Loucy (cell line): ENCODE measurements at regions not wholly inside any gene's neighbourhood (a gene's known extent, or its start where the extent isn't known, plus 50 kb on each side); places are given as distances from the start of the nearest gene placed in this dataset.
A peak's percentile ranks its signal among the peaks of the same experiment; 100 is the strongest.

ENCODE experiments used
- H2AFZ ChIP-seq: fragments of 200-600 bp; sonication (generic); 2 replicates; pipeline ENCODE4 v1.6.0; 2016; ENCODE audit warnings: antibody characterized with exemption, mild to moderate bottlenecking, low read length, moderate library complexity
- H3F3A ChIP-seq: fragments of 200-600 bp; 2 replicates; pipeline ENCODE4 v1.6.0; 2016; ENCODE audit warnings: antibody characterized with exemption, low read depth, mild to moderate bottlenecking
- H3K27me3 ChIP-seq: fragments of 200-600 bp; sonication (generic); 2 replicates; pipeline ENCODE4 v1.6.1; 2014; ENCODE audit warnings: low read length, mild to moderate bottlenecking; ENCODE audit not compliant: insufficient read depth, poor library complexity, severe bottlenecking
- H3K36me3 ChIP-seq: fragments of 200-600 bp; sonication (generic); 2 replicates; pipeline ENCODE4 v1.6.1; 2016; ENCODE audit warnings: low read length; ENCODE audit not compliant: insufficient read depth
- H3K4me1 ChIP-seq: fragments of 200-600 bp; sonication (generic); 2 replicates; pipeline ENCODE4 v1.5.1; 2014; ENCODE audit warnings: low read length, mild to moderate bottlenecking; ENCODE audit not compliant: insufficient read depth, poor library complexity, severe bottlenecking
- H3K4me2 ChIP-seq: fragments of 200-600 bp; sonication (generic); 2 replicates; pipeline ENCODE4 v1.6.0; 2014; ENCODE audit warnings: antibody characterized with exemption, low read length, low read depth, mild to moderate bottlenecking; ENCODE audit not compliant: poor library complexity, severe bottlenecking
- H3K4me3 ChIP-seq: fragments of 200-600 bp; sonication (generic); 2 replicates; pipeline ENCODE4 v1.5.1; 2014; ENCODE audit warnings: low read length, mild to moderate bottlenecking, mixed read lengths; ENCODE audit not compliant: poor library complexity, severe bottlenecking
- H3K79me2 ChIP-seq: fragments of 200-600 bp; sonication (generic); 2 replicates; pipeline ENCODE4 v1.6.1; 2014; ENCODE audit warnings: low read length; ENCODE audit not compliant: insufficient read depth
- H3K9ac ChIP-seq: fragments of 200-600 bp; sonication (generic); 2 replicates; pipeline ENCODE4 v1.6.0; 2014; ENCODE audit warnings: mild to moderate bottlenecking, low read depth, low read length, moderate library complexity; ENCODE audit not compliant: poor library complexity, severe bottlenecking
- H3K9me2 ChIP-seq: fragments of 200-600 bp; sonication (generic); replicated peaks from 2 replicates; pipeline ENCODE4 v1.6.1; 2016; ENCODE audit warnings: low read depth, low read length, mixed read lengths
- H3K9me3 ChIP-seq: fragments of 200-600 bp; sonication (generic); 2 replicates; pipeline ENCODE4 v1.6.1; 2014; ENCODE audit warnings: mild to moderate bottlenecking, antibody characterized with exemption, low read length, low read depth; ENCODE audit not compliant: insufficient read depth
- H4K20me1 ChIP-seq: fragments of 200-600 bp; sonication (generic); 2 replicates; pipeline ENCODE4 v1.6.0; 2014; ENCODE audit warnings: antibody characterized with exemption, low read length, mild to moderate bottlenecking; ENCODE audit not compliant: insufficient read depth, poor library complexity, severe bottlenecking
- EZH2phosphoT487 ChIP-seq: fragments of 200-600 bp; IDR thresholded peaks from 2 replicates; pipeline ENCODE4 v1.6.1; 2018; ENCODE audit warnings: antibody characterized with exemption, mild to moderate bottlenecking, moderate library complexity, borderline replicate concordance
- TF ChIP-seq, protein P1 (sequence below): fragments of 200-600 bp; sonication (generic); conservative IDR thresholded peaks from 2 replicates; pipeline ENCODE4 v1.5.1; 2014; ENCODE audit warnings: mild to moderate bottlenecking, antibody characterized with exemption, low read length

DNA sequence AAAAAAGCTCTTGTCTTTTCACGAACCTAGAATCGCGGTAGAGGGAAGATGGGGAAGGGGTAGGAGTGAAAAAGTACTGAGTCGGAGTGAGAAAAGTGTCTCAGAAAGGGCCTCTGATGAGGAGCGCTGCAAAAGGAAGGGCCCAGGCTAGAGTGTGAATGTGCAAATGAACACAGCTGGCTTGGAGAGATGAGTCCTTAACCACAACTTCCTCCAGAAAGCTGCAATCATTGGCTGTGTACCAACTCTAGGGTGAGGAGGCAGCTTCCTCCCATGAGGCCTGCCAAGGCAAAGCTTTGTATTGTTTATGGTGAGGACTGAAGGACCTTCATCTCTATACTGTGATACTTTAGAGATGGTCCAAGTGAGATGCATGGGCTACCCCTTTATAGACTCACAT lies 566.9 kb upstream of the ANO5 start:
- H3F3A ChIP-seq, result no peaks in the 10 kb centered on the region
- no peak overlapping the region for H3K9ac ChIP-seq
- peaks cover 3% of the 10 kb centered on the region for H3K4me1 ChIP-seq
- no peak overlapping the region for H2AFZ ChIP-seq
- H3K4me2 ChIP-seq, result peak overlapping the region; percentile 44
- H3K9me3 ChIP-seq, result no peaks in the 10 kb centered on the region; the same call in 1 of the 2 replicates
- no peaks in the 10 kb centered on the region for H3K79me2 ChIP-seq
- H3K36me3 ChIP-seq, result no peaks in the 10 kb centered on the region
- TF ChIP-seq EZH2phosphoT487, result no peak
- TF ChIP-seq, protein P1, sequence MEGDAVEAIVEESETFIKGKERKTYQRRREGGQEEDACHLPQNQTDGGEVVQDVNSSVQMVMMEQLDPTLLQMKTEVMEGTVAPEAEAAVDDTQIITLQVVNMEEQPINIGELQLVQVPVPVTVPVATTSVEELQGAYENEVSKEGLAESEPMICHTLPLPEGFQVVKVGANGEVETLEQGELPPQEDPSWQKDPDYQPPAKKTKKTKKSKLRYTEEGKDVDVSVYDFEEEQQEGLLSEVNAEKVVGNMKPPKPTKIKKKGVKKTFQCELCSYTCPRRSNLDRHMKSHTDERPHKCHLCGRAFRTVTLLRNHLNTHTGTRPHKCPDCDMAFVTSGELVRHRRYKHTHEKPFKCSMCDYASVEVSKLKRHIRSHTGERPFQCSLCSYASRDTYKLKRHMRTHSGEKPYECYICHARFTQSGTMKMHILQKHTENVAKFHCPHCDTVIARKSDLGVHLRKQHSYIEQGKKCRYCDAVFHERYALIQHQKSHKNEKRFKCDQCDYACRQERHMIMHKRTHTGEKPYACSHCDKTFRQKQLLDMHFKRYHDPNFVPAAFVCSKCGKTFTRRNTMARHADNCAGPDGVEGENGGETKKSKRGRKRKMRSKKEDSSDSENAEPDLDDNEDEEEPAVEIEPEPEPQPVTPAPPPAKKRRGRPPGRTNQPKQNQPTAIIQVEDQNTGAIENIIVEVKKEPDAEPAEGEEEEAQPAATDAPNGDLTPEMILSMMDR, result no peak
- H3K4me3 ChIP-seq, result no peak overlapping the region
- H4K20me1 ChIP-seq, result no peaks in the 10 kb centered on the region
- H3K27me3 ChIP-seq, result no peaks in the 10 kb centered on the region
- H3K9me2 ChIP-seq, result no peaks in the 10 kb centered on the region

DNA sequence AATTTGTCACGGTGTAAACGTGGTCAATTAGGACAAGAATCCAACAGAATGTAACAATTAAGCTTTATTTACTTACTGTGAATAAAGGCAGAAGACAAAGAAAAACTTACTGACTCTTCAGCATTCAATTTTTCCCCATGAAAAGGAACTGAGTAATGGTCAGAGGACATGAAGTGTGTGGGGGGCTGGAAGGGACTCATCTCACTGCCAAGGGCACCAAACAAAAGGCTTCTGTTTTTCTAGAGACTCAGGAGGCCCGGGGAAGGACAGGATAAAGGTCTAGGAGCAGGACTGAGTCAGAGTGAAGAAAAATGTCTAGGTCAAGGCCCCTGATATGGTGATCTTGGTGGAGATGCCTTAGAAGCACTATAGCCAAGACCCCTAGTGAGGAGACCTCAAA lies 564.2 kb upstream of the ANO5 start:
- H3K9me3 ChIP-seq, result no peaks in the 10 kb centered on the region; the same call in 1 of the 2 replicates
- no peak overlapping the region for H3K9ac ChIP-seq
- no peaks in the 10 kb centered on the region for H3K79me2 ChIP-seq
- H3K4me1 ChIP-seq, result peaks cover 3% of the 10 kb centered on the region
- no peak overlapping the region for H3K4me2 ChIP-seq
- H3F3A ChIP-seq, result no peaks in the 10 kb centered on the region
- no peak overlapping the region for H3K4me3 ChIP-seq
- no peaks in the 10 kb centered on the region for H3K9me2 ChIP-seq
- H2AFZ ChIP-seq, result no peak overlapping the region
- H4K20me1 ChIP-seq, result no peaks in the 10 kb centered on the region
- H3K36me3 ChIP-seq, result no peaks in the 10 kb centered on the region
- H3K27me3 ChIP-seq, result no peaks in the 10 kb centered on the region
- TF ChIP-seq, protein P1, result no peak
- no peak for TF ChIP-seq EZH2phosphoT487

DNA sequence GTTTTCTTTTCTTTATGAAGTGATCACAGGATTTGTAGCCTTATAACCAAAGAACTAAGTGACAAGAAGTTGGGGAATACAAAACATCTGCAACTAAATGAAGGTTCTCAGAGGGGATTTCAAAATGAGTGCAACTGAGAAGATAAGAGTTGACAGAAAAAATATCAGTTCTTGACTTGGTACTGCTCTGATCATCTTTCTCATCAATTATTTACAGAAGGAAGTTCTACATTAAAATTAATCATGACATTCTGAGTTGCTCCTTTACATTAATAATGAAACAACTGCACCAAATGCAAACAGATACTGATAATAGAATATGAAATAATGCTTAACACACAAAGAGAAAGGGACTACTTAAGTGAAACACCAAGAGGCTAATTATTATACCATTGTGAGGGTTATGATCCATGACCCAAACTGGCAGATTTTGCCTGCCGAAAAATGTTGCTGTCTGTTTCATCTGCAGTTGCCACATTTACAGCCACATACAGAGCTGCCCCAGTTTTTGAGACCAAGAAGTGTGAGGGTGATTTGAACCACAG lies 561.9 kb upstream of the ANO5 start:
- TF ChIP-seq, protein P1, result no peak
- no peak for TF ChIP-seq EZH2phosphoT487
- H3K4me1 ChIP-seq, result peaks cover 3% of the 10 kb centered on the region
- no peak overlapping the region for H2AFZ ChIP-seq
- no peaks in the 10 kb centered on the region for H3K36me3 ChIP-seq
- no peak overlapping the region for H3K9ac ChIP-seq
- no peaks in the 10 kb centered on the region for H3K79me2 ChIP-seq
- no peak overlapping the region for H3K4me3 ChIP-seq
- H3K9me3 ChIP-seq, result no peaks in the 10 kb centered on the region; the same call in 1 of the 2 replicates
- no peaks in the 10 kb centered on the region for H3K27me3 ChIP-seq
- H3K4me2 ChIP-seq, result no peak overlapping the region
- no peaks in the 10 kb centered on the region for H4K20me1 ChIP-seq
- no peaks in the 10 kb centered on the region for H3K9me2 ChIP-seq
- H3F3A ChIP-seq, result no peaks in the 10 kb centered on the region
